ENCODE measurements at regions not wholly inside any gene's neighbourhood (a gene's known extent, or its start where the extent isn't known, plus 50 kb on each side); places are given as distances from the start of the nearest gene placed in this dataset.

DNA sequence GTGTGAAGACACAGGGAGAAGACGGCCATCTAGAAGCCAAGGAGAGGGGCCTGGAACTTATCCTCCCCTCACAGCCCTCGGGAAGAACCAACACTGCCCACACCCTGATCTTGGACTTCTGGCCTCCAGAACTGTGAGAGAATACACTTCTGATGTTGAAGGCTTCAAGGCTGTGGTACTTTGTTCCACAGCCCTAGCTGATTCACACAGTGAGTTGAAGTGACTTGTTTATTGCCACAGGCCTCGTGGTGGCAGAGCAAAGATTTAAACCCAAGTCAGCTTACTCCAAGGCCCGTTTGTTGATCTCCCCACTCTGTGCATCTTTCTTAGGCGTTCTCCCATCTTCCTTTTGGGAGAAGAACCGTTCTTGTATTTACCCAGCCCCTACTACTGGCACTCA, 72.8 kb downstream of the CYTL1 start (continued):
- TF ChIP-seq ZNF354C (tag by site-specific recombination; IDR thresholded peaks at IDR 0.05; ENCODE audit: borderline replicate concordance, low read depth): no peak
- no peak for TF ChIP-seq ZSCAN16 (tag by site-specific recombination; IDR thresholded peaks at IDR 0.05)
- no peak for TF ChIP-seq ZBTB7A (tag by site-specific recombination; IDR thresholded peaks at IDR 0.05; ENCODE audit: low read depth)
- TF ChIP-seq ZNF26 (tag by site-specific recombination; IDR thresholded peaks at IDR 0.05): no peak
- TF ChIP-seq, protein P1, sequence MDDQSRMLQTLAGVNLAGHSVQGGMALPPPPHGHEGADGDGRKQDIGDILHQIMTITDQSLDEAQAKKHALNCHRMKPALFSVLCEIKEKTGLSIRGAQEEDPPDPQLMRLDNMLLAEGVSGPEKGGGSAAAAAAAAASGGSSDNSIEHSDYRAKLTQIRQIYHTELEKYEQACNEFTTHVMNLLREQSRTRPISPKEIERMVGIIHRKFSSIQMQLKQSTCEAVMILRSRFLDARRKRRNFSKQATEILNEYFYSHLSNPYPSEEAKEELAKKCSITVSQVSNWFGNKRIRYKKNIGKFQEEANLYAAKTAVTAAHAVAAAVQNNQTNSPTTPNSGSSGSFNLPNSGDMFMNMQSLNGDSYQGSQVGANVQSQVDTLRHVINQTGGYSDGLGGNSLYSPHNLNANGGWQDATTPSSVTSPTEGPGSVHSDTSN (CRISPR knock-in tag; IDR thresholded peaks at IDR 0.05): no peak
- TF ChIP-seq ZNF2 (tag by site-specific recombination; IDR thresholded peaks at IDR 0.05): no peak
- no peak for TF ChIP-seq ZNF548 (tag by site-specific recombination; IDR thresholded peaks at IDR 0.05)
- no peak for TF ChIP-seq ZBTB20 (tag by site-specific recombination; IDR thresholded peaks at IDR 0.05)
- TF ChIP-seq ZXDB (tag by site-specific recombination; IDR thresholded peaks at IDR 0.05): no peak
- TF ChIP-seq ZNF266 (tag by site-specific recombination; IDR thresholded peaks at IDR 0.05; ENCODE audit: low read depth): no peak
- no peak for TF ChIP-seq AEBP2 (tag by site-specific recombination; IDR thresholded peaks at IDR 0.05; ENCODE audit: borderline replicate concordance)
- TF ChIP-seq ZNF324 (tag by site-specific recombination; IDR thresholded peaks at IDR 0.05): no peak
- no peak for TF ChIP-seq KLF16 (tag by site-specific recombination; IDR thresholded peaks at IDR 0.05)

DNA sequence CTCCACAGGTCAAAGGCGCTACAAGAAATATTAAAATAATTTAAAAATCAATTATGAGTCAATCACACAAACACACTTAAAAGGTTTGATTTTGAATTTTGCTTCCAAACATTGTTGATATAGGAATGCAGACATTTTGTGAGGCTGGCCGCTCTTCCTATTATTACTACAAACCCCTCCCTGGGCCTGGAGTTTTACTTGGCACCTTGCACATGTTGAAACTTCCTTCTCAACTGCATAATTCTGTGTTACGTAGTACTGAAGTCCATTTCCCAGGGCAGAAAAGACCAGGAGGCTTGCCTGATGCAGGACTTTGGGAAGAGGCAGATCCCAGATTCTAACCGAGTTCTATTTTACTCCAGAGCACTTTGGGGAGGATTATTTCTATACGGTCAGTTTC, 71.5 kb downstream of the CYTL1 start:
- TF ChIP-seq ZFP3 (tag by site-specific recombination; IDR thresholded peaks at IDR 0.05; ENCODE audit: low read depth): no peak
- no peak for TF ChIP-seq ZNF146 (tag by site-specific recombination; IDR thresholded peaks at IDR 0.05)
- TF ChIP-seq GLI2 (tag by site-specific recombination; IDR thresholded peaks at IDR 0.05; ENCODE audit: borderline replicate concordance, low read depth): no peak
- TF ChIP-seq ZNF426 (tag by site-specific recombination; IDR thresholded peaks at IDR 0.05): no peak
- no peak for TF ChIP-seq ZNF747 (tag by site-specific recombination; IDR thresholded peaks at IDR 0.05)
- no peak for TF ChIP-seq ZIC2 (tag by site-specific recombination; IDR thresholded peaks at IDR 0.05)
- TF ChIP-seq ZBTB20 (tag by site-specific recombination; IDR thresholded peaks at IDR 0.05): no peak
- TF ChIP-seq ZNF114 (tag by site-specific recombination; IDR thresholded peaks at IDR 0.05): no peak
- TF ChIP-seq BCL11A (tag by site-specific recombination; IDR thresholded peaks at IDR 0.05; ENCODE audit: low read depth): no peak
- no peak for TF ChIP-seq ZEB2 (tag by site-specific recombination; IDR thresholded peaks at IDR 0.05)
- TF ChIP-seq ZNF521 (tag by site-specific recombination; IDR thresholded peaks at IDR 0.05): no peak
- no peak for TF ChIP-seq ZNF362 (tag by site-specific recombination; IDR thresholded peaks at IDR 0.05)
- no peak for TF ChIP-seq ZNF830 (tag by site-specific recombination; IDR thresholded peaks at IDR 0.05; ENCODE audit: low read depth)
- TF ChIP-seq, protein P2, sequence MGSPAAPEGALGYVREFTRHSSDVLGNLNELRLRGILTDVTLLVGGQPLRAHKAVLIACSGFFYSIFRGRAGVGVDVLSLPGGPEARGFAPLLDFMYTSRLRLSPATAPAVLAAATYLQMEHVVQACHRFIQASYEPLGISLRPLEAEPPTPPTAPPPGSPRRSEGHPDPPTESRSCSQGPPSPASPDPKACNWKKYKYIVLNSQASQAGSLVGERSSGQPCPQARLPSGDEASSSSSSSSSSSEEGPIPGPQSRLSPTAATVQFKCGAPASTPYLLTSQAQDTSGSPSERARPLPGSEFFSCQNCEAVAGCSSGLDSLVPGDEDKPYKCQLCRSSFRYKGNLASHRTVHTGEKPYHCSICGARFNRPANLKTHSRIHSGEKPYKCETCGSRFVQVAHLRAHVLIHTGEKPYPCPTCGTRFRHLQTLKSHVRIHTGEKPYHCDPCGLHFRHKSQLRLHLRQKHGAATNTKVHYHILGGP (tag by site-specific recombination; IDR thresholded peaks at IDR 0.05): no peak
- TF ChIP-seq ZNF555 (tag by site-specific recombination; conservative IDR thresholded peaks at IDR 0.05): no peak
- no peak for TF ChIP-seq ZNF571 (tag by site-specific recombination; IDR thresholded peaks at IDR 0.05)
- TF ChIP-seq ZNF621 (tag by site-specific recombination; IDR thresholded peaks at IDR 0.05): no peak
- Histone ChIP-seq H3K27ac (ENCODE audit: extremely low read depth, low read depth, low read length) (no peak overlapping the region), H3K4me3 (ENCODE audit: low read depth, low read length) (no peak overlapping the region), H3K36me3 (ENCODE audit: control insufficient read depth in 2 of 2, insufficient read depth in 1 of 2, low read length in 2 of 2) (no peaks in the 10 kb centered on the region), H3K4me1 (ENCODE audit: control insufficient read depth, insufficient read depth, low read length) (no peaks in the 10 kb centered on the region), H3K9me3 (ENCODE audit: control insufficient read depth, insufficient read depth, low read depth, low read length) (no peaks in the 10 kb centered on the region)
- POLR2A ChIA-PET: no interaction called here
- CTCF ChIA-PET: no interaction called here
